Breast epithelium (tissue), 3 donors: ENCODE measurements at regions not wholly inside any gene's neighbourhood (a gene's known extent, or its start where the extent isn't known, plus 50 kb on each side); places are given as distances from the start of the nearest gene placed in this dataset.

Experiments
- CTCF ChIP-seq, 3 donors: fragments of 450-650 bp; IDR thresholded peaks; one replicate each; pipeline ENCODE4 v1.5.1; 2016 to 2017; ENCODE audit warnings: antibody characterized with exemption in 3 of 3, mild to moderate bottlenecking in 3 of 3, moderate library complexity in 3 of 3
- POLR2A ChIP-seq: fragments of 450-650 bp; IDR thresholded peaks from one replicate; pipeline ENCODE4 v1.6.1; 2016; ENCODE audit warnings: antibody characterized with exemption, mild to moderate bottlenecking, moderate library complexity

- TF ChIP-seq CTCF (IDR thresholded peaks at IDR 0.05) (no peak), POLR2A (no peak)
Measured at GRCh38 chr21:16315223-16315622, 585.4 kb downstream of the USP25 start.
